Bronchial epithelial cell (primary cell): ENCODE measurements at regions not wholly inside any gene's neighbourhood (a gene's known extent, or its start where the extent isn't known, plus 50 kb on each side); places are given as distances from the start of the nearest gene placed in this dataset.

Experiments
- DNase-seq: peaks from one replicate; pipeline ENCODE4 v3.0.0-alpha.2; 2010; ENCODE audit warnings: low read depth
- FAIRE-seq: peaks from 2 replicates; lab custom pipeline; 2011; peaks lifted over from hg19 to GRCh38; lab: Jason Lieb, UNC
- H3K27me3 ChIP-seq: 2 replicates; pipeline ENCODE4 v1.5.1; 2011; ENCODE audit warnings: low read length; ENCODE audit not compliant: control insufficient read depth, insufficient read depth
- H3K36me3 ChIP-seq: 2 replicates; pipeline ENCODE4 v1.5.1; 2011; ENCODE audit warnings: low read length; ENCODE audit not compliant: control insufficient read depth, insufficient read depth
- H3K4me3 ChIP-seq: 2 replicates; pipeline ENCODE4 v1.5.1; 2011; ENCODE audit warnings: mild to moderate bottlenecking, low read depth, low read length, control low read depth
- CTCF ChIP-seq: IDR thresholded peaks from 2 replicates; pipeline ENCODE4 v1.5.1; 2011; ENCODE audit warnings: mild to moderate bottlenecking, moderate library complexity, low read length, control low read depth, inconsistent platforms; ENCODE audit not compliant: insufficient read depth, severe bottlenecking

GRCh38 chr6:85137865-85138264, 312.0 kb upstream of the NT5E start:
- FAIRE-seq (no peak), DNase-seq (no peak)
- no peak overlapping the region for H3K4me3 ChIP-seq
- H3K27me3 ChIP-seq, result no peaks in the 10 kb centered on the region
- TF ChIP-seq CTCF, result no peak
- H3K36me3 ChIP-seq, result no peaks in the 10 kb centered on the region

DNA sequence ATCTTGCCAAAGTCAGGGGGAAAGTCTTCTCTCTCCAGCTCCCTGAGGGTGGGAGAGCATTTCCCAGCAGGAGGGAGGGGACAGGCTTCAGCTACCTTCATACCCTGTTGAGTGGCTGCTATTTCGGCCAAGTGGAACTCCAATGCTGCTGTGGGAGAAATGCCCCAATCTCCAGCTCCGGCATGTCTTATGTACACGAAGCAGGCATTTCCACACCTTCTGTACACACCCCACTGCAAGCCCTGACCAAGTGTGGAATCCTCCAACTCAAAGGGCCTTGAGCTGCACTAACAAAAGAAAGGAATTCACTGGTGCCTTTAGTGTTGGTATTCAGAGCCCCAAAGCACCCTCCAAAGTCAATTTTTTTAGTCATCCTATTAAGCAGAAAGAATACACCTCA, 313.6 kb upstream of the NT5E start:
- H3K4me3 ChIP-seq, result no peak overlapping the region
- FAIRE-seq (no peak), DNase-seq (no peak)
- no peaks in the 10 kb centered on the region for H3K27me3 ChIP-seq
- no peak for TF ChIP-seq CTCF
- no peaks in the 10 kb centered on the region for H3K36me3 ChIP-seq

DNA sequence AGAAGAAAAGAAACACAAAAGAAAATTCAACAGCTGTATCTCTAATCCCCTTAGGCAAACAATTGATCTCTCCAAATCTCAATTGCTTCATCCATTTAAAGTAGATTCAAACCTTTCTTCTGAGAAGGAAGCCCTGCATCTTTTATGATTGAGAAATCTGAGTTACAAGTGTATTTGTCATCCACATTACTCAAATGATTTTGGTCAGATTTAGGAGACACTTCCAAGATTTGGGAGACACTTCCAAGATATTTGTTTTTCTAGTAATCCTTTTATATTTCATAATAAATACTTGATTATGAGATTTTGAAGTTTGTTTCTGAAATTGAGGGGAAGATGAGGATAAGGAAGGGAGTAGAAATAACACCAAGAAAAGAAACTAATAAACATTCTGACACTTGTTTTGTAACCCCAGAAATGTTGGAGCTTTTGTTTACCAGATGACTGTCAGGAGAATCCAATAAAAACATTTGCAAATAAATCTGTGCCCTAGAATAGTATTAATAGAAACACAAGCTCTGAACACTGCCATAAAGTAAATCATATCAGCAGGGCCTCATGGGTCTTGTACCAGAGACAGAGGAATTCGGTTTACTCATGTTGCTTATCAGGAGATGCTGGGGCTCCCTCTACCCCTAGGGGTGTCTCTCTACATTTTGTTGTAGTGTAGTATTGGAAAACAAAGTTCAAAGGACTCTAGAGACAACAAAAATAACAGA, 314.3 kb upstream of the NT5E start:
- H3K4me3 ChIP-seq, result no peak overlapping the region
- H3K27me3 ChIP-seq, result no peaks in the 10 kb centered on the region
- FAIRE-seq (no peak), DNase-seq (peak; percentile 21)
- no peaks in the 10 kb centered on the region for H3K36me3 ChIP-seq
- no peak for TF ChIP-seq CTCF

- FAIRE-seq (no peak), DNase-seq (no peak)
- no peak for TF ChIP-seq CTCF
- H3K27me3 ChIP-seq, result no peaks in the 10 kb centered on the region
- no peak overlapping the region for H3K4me3 ChIP-seq
- no peaks in the 10 kb centered on the region for H3K36me3 ChIP-seq
Measured at GRCh38 chr6:85134172-85134571, 315.7 kb upstream of the NT5E start.

DNA sequence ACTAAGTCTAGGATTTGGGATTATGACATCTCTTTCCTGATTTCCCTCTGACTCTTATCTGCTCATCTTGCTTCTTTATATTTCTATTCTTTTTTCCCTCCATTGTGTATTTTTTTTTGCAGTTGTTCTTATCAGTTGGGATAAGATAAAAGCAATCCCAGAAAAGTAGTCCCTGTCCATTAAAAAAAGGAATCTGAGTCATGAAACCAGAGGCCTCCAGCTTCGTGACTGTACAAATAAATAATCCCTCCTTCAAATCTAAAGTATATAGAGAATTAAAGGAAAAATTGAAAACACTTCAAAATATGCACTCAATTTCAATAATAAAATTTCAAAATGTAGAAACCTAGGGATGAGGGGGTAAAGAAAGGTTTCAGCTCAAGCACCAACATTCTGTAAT, 317.8 kb upstream of the NT5E start:
- no peak for DNase-seq
- FAIRE-seq, result no peak
- no peak for TF ChIP-seq CTCF

GRCh38 chr6:85130743-85131142, 319.1 kb upstream of the NT5E start:
- FAIRE-seq, result no peak
- Histone ChIP-seq H3K36me3 (no peaks in the 10 kb centered on the region), H3K4me3 (no peak overlapping the region), H3K27me3 (no peaks in the 10 kb centered on the region)
- no peak for DNase-seq
- TF ChIP-seq CTCF, result no peak

More for the DNA sequence above, 317.8 kb upstream of the NT5E start:
- Histone ChIP-seq H3K36me3 (no peaks in the 10 kb centered on the region), H3K27me3 (no peaks in the 10 kb centered on the region), H3K4me3 (no peak overlapping the region)
